ENCODE measurements at regions not wholly inside any gene's neighbourhood (a gene's known extent, or its start where the extent isn't known, plus 50 kb on each side); places are given as distances from the start of the nearest gene placed in this dataset.

DNA sequence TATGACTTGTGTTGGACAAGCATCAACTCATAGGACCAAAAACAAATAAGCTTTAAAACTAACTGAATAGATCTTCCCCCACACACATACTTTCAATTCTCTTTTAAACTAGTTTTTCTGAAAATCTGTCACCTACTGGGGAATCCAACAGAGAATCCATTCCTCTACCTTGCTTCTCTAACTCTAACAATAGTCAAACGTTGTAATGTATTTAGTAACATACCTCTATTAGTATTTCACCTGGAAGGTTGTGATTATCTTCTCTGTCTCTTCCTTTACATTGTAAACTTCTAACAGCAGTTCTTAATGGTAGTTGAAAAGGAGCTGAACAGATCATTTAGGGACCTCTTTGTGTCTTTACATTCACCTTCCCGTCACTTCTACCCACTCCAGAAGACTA, 337.1 kb upstream of the FAM241A start:
- no peaks in the 10 kb centered on the region for H4K20me1 ChIP-seq (ENCODE audit: control insufficient read depth, extremely low read depth, insufficient read depth, low read length)
- H3K79me2 ChIP-seq (ENCODE audit: control insufficient read depth, insufficient read depth, low read length), result no peaks in the 10 kb centered on the region
- no peaks in the 10 kb centered on the region for H3K36me3 ChIP-seq (ENCODE audit: control insufficient read depth in 2 of 2, extremely low read depth in 1 of 2, insufficient read depth in 2 of 2, low read length in 2 of 2)
- TF ChIP-seq, protein P1, sequence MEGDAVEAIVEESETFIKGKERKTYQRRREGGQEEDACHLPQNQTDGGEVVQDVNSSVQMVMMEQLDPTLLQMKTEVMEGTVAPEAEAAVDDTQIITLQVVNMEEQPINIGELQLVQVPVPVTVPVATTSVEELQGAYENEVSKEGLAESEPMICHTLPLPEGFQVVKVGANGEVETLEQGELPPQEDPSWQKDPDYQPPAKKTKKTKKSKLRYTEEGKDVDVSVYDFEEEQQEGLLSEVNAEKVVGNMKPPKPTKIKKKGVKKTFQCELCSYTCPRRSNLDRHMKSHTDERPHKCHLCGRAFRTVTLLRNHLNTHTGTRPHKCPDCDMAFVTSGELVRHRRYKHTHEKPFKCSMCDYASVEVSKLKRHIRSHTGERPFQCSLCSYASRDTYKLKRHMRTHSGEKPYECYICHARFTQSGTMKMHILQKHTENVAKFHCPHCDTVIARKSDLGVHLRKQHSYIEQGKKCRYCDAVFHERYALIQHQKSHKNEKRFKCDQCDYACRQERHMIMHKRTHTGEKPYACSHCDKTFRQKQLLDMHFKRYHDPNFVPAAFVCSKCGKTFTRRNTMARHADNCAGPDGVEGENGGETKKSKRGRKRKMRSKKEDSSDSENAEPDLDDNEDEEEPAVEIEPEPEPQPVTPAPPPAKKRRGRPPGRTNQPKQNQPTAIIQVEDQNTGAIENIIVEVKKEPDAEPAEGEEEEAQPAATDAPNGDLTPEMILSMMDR (optimal IDR thresholded peaks at IDR 0.05 in 1 of 3, IDR thresholded peaks at IDR 0.05 in 1 of 3, conservative IDR thresholded peaks at IDR 0.05 in 1 of 3; ENCODE audit: extremely low read depth in 1 of 3, insufficient read depth in 2 of 3, low read length in 3 of 3), result no peak
- TF ChIP-seq EZH2 (IDR thresholded peaks at IDR 0.05; ENCODE audit: low read length), result no peak
- H3K4me1 ChIP-seq (ENCODE audit: control insufficient read depth, extremely low read depth, insufficient read depth, low read length), result no peaks in the 10 kb centered on the region
- H3K27ac ChIP-seq (ENCODE audit: control insufficient read depth, insufficient read depth, low read length), result no peak overlapping the region
- no peaks in the 10 kb centered on the region for H3K9me1 ChIP-seq (ENCODE audit: control insufficient read depth, extremely low read depth, insufficient read depth, low read length)
- no peak overlapping the region for H3K9ac ChIP-seq (ENCODE audit: control insufficient read depth, extremely low read depth, insufficient read depth, low read length)
- H3K4me2 ChIP-seq (ENCODE audit: control insufficient read depth, extremely low read depth, insufficient read depth, low read depth, low read length), result no peak overlapping the region
- no peak for DNase-seq (ENCODE audit: low read depth, low spot score)
- FAIRE-seq, result no peak
- no peaks in the 10 kb centered on the region for H3K9me3 ChIP-seq (ENCODE audit: control insufficient read depth, low read depth, low read length)
- H2AFZ ChIP-seq (ENCODE audit: control insufficient read depth, low read length), result no peak overlapping the region
- H3K4me3 ChIP-seq (ENCODE audit: control insufficient read depth in 2 of 3, extremely low read depth in 1 of 3, insufficient read depth in 2 of 3, low read depth in 1 of 3, low read length in 3 of 3), result no peak overlapping the region
- H3K27me3 ChIP-seq (ENCODE audit: control insufficient read depth, extremely low read depth, insufficient read depth, low read length), result no peaks in the 10 kb centered on the region
- dilution Hi-C loops (cut with MboI; ENCODE audit: extremely low pct_ligation_motif_present, low sequenced_read_pairs), result no loop called here

DNA sequence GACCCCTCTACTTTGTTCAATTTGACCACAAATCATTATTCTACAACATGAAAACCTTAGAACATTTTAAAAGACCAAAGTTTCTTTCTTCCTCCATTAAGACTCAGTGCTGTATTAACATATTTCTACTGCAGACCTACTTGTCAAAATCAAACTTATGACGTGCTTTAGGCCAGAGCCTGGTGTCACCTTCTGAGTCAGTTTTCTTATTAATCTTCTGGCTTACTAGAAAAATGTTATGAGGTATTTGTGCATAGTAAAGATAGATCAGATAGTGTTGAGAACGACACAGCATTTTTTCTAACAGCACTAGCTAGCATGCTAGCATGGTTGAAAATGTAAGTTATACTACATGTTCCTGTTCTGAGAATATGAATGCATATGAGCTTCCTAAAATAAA, 333.6 kb upstream of the FAM241A start:
- no peaks in the 10 kb centered on the region for H3K9me1 ChIP-seq (ENCODE audit: control insufficient read depth, extremely low read depth, insufficient read depth, low read length)
- no peak overlapping the region for H3K4me2 ChIP-seq (ENCODE audit: control insufficient read depth, extremely low read depth, insufficient read depth, low read depth, low read length)
- FAIRE-seq (no peak), DNase-seq (ENCODE audit: low read depth, low spot score) (no peak)
- H3K4me1 ChIP-seq (ENCODE audit: control insufficient read depth, extremely low read depth, insufficient read depth, low read length), result no peaks in the 10 kb centered on the region
- H3K36me3 ChIP-seq (ENCODE audit: control insufficient read depth in 2 of 2, extremely low read depth in 1 of 2, insufficient read depth in 2 of 2, low read length in 2 of 2), result no peaks in the 10 kb centered on the region
- no peak overlapping the region for H3K4me3 ChIP-seq (ENCODE audit: control insufficient read depth in 2 of 3, extremely low read depth in 1 of 3, insufficient read depth in 2 of 3, low read depth in 1 of 3, low read length in 3 of 3)
- no peaks in the 10 kb centered on the region for H3K79me2 ChIP-seq (ENCODE audit: control insufficient read depth, insufficient read depth, low read length)
- dilution Hi-C loops (cut with MboI; ENCODE audit: extremely low pct_ligation_motif_present, low sequenced_read_pairs), result no loop called here
- no peak for TF ChIP-seq EZH2 (IDR thresholded peaks at IDR 0.05; ENCODE audit: low read length)
- TF ChIP-seq, protein P1 (optimal IDR thresholded peaks at IDR 0.05 in 1 of 3, IDR thresholded peaks at IDR 0.05 in 1 of 3, conservative IDR thresholded peaks at IDR 0.05 in 1 of 3; ENCODE audit: extremely low read depth in 1 of 3, insufficient read depth in 2 of 3, low read length in 3 of 3), result no peak
- H3K9ac ChIP-seq (ENCODE audit: control insufficient read depth, extremely low read depth, insufficient read depth, low read length), result no peak overlapping the region
- H2AFZ ChIP-seq (ENCODE audit: control insufficient read depth, low read length), result no peak overlapping the region
- no peak overlapping the region for H3K27ac ChIP-seq (ENCODE audit: control insufficient read depth, insufficient read depth, low read length)
- no peaks in the 10 kb centered on the region for H3K9me3 ChIP-seq (ENCODE audit: control insufficient read depth, low read depth, low read length)
- no peaks in the 10 kb centered on the region for H3K27me3 ChIP-seq (ENCODE audit: control insufficient read depth, extremely low read depth, insufficient read depth, low read length)
- no peaks in the 10 kb centered on the region for H4K20me1 ChIP-seq (ENCODE audit: control insufficient read depth, extremely low read depth, insufficient read depth, low read length)

Data from keratinocyte (primary cell).